ENCODE measurements at regions not wholly inside any gene's neighbourhood (a gene's known extent, or its start where the extent isn't known, plus 50 kb on each side); places are given as distances from the start of the nearest gene placed in this dataset.
"Not testable (repeated sequence)": the region's sequence is repeated elsewhere in the genome, so short reads cannot be mapped to it uniquely, and the experiment has no call there.

- DNase-seq (ENCODE audit: low read depth), result no peak
Measured at GRCh38 chr17:14442798-14443528, 142.1 kb downstream of the HS3ST3B1 start.

DNA sequence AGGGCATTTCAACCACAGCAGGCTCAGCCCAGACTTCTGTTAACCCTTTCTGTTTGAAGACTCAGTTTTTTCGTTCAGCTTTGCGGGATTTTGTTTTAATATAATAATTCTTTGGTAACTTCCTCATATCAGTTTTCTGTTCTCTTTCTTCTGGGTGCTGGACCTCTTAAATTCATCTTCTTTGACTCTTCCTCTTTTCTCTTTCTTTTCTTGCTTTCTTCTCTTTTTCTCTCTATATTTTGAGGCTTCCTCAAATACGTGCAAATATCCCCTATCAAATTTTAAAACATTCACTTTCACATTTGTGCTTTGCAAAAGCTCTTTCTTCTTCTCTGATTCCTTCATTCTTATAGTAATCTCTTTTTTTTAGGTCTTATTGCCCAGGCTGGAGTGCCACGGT lies 136.3 kb downstream of the HS3ST3B1 start:
- no peak for DNase-seq (ENCODE audit: low read depth)

- DNase-seq (ENCODE audit: low read depth), result no peak
Measured at GRCh38 chr17:14436266-14436665, 135.4 kb downstream of the HS3ST3B1 start.

GRCh38 chr17:14434506-14434905 lies 133.6 kb downstream of the HS3ST3B1 start:
- no peak for DNase-seq (ENCODE audit: low read depth)

- DNase-seq (ENCODE audit: low read depth), result no peak
Measured at GRCh38 chr17:14432079-14432478, 131.2 kb downstream of the HS3ST3B1 start.

GRCh38 chr17:14429084-14429483 lies 128.2 kb downstream of the HS3ST3B1 start:
- no peak for DNase-seq (ENCODE audit: low read depth)

DNA sequence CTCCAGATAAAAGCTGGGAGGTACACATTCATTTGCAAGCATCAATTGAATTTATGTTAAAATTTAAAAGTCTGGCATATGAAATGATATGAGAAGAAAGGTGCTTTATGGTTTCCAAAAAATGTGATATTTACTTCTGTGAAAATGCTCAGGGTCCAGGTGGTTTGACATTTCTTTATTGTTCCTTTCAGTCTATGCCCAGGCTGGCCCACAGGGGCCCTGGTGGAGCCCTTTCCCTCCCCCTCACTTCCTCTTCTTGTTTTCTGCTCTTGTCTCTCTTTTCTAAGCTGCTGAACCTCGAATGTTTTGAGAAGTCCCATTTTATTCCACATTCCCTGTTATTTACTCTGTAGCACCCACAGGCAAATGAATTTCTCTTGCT lies 127.8 kb downstream of the HS3ST3B1 start:
- no peak for DNase-seq (ENCODE audit: low read depth)

DNA sequence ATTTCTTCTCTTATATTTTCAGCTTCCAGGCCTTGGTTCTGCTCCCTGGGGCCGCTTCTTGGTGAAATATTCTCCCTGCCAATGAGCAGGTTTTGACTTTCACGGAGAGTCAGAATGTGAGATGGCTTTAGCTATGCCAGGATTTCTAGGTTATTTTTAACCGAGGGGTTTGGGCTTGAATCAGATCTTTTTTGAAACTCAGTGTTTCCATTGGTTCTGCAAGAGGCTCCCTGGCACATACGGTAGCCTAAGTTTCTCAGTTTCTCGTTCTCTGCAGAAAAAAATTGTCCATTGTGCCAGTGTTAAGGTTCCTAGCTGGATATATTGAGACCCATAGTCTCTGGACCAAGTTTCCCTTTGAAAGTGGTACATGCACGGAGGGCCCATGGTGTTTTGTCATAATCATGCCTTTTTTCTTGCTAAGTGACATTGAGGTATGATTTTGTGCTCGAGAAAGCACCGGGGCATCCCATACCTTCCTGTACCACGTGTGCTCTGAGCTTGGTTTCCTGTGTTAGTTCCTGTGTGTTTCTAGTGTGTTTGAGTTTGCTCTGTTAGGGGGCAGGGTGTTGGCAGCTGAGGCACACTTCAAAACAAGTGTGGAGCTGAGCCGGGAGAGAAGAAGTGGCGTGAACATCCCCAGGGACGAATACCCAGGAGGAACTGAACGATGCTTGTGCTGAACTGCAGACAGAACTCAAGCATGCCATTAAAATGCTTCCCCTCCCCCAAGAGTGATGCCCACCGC lies 127.2 kb downstream of the HS3ST3B1 start:
- no peak for DNase-seq (ENCODE audit: low read depth)

DNA sequence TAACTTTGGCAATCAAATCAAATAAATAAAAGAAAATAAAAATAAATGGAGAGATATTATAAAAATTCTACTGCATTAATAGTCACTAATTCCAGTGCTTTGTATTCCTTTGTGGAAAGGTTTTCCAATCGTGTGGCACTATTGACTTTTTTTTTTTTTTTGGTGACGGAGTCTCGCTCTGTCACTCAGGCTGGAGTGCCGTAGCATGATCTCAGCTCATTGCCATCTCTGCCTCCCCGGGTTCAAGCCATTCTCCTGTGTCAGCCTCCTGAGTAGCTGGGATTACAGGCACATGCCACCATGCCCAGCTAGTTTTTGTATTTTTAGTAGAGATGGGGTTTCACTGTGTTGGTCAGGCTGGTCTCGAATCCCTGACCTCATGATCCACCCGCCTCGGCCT lies 122.3 kb downstream of the HS3ST3B1 start:
- DNase-seq (ENCODE audit: low read depth), result not testable (repeated sequence)

DNA sequence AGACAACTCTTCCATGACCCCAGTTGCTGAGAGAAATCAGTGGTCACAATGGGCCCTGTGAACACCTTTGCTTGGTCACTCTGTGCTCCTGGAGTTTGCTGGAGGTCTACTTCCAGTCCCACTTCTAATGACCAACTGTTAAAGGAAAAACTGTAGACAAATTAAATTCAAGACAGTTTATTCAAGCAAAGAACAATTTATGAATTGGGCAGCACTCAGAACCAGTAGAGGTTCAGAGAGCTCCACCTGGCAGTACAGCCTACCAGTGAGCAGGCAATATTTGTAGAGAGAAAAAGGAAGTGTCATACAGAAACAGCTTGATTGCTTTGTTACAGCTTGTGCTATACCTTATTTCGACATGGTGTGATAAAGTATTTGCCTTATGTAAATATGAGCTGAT lies 116.5 kb downstream of the HS3ST3B1 start:
- no peak for DNase-seq (ENCODE audit: low read depth)

- no peak for DNase-seq (ENCODE audit: low read depth)
Measured at GRCh38 chr17:14409292-14409691, 108.4 kb downstream of the HS3ST3B1 start.

- DNase-seq (ENCODE audit: low read depth), result no peak
Measured at GRCh38 chr17:14407541-14407940, 106.7 kb downstream of the HS3ST3B1 start.

DNA sequence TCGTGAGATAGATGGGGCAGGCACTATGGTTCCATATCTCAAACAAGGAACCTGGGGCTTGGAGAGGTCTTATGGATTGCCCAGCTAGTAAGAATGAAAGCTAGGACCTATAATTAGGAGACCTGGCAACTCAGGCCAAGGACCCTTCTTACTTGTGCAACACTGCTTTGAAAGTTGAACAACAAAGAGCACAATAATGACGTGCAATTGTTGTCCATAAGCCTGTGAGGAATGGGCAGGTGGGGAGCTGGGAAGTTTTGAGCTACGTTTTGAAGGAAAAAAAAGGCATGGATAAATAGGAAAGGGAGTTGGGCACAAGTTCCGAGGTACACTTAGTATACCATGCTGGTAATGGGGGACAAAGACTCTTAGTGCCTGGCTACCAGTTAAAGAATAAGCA lies 104.3 kb downstream of the HS3ST3B1 start:
- DNase-seq (ENCODE audit: low read depth), result no peak

Measured in HT1080 (cell line).